ENCODE measurements at regions not wholly inside any gene's neighbourhood (a gene's known extent, or its start where the extent isn't known, plus 50 kb on each side); places are given as distances from the start of the nearest gene placed in this dataset.

DNA sequence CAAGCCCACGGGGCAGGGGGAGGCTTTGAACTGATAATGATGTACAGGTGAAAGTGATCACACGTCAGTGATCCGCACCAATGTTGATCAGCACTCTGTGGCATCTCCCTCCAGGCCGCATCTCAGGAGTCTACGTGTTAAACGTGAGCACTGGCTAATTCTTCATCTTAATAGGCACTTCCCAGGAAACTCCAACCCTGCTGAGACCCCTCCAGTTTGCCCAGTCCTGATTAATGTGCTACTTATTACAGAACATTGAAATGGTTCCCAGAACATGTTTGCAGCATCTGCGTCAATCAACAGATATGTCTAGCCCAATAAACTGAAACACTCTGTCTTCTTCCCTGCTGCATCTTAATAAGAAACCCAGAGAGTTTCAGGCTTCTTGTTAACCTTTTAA lies 298.4 kb downstream of the DEPDC1B start:
- no peak for FAIRE-seq
- H3K27ac Mint-ChIP-seq (ENCODE audit: unreplicated experiment), result no peak overlapping the region

GRCh38 chr5:60399507-60399906 lies 300.5 kb downstream of the DEPDC1B start:
- TF ChIP-seq EZH2 (IDR thresholded peaks at IDR 0.05; ENCODE audit: insufficient read depth, low read length) (no peak), CTCF (IDR thresholded peaks at IDR 0.05; ENCODE audit: insufficient read depth, low read depth, low read length) (no peak)
- Histone ChIP-seq H2AFZ (ENCODE audit: low read depth, low read length) (no peak overlapping the region), H3K4me1 (ENCODE audit: insufficient read depth, low read length) (no peaks in the 10 kb centered on the region), H3K79me2 (ENCODE audit: insufficient read depth, low read length) (no peaks in the 10 kb centered on the region), H3K9ac (ENCODE audit: low read length) (no peak overlapping the region), H3K36me3 (ENCODE audit: insufficient read depth, low read length) (no peaks in the 10 kb centered on the region), H4K20me1 (ENCODE audit: insufficient read depth, low read length) (no peaks in the 10 kb centered on the region), H3K4me2 (ENCODE audit: low read length) (no peak overlapping the region), H3K9me3 (ENCODE audit: insufficient read depth, low read depth, low read length) (no peaks in the 10 kb centered on the region), H3K27ac (ENCODE audit: low read depth, low read length) (no peak overlapping the region), H3K27me3 (ENCODE audit: insufficient read depth, low read length) (no peaks in the 10 kb centered on the region), H3K4me3 (ENCODE audit: insufficient read depth, low read depth, low read length) (no peak overlapping the region)
- Mint-ChIP-seq H3K27ac (ENCODE audit: unreplicated experiment) (no peak overlapping the region), H3K9me3 (ENCODE audit: unreplicated experiment) (no peaks in the 10 kb centered on the region), H3K4me3 (ENCODE audit: unreplicated experiment) (no peak overlapping the region), H3K27me3 (ENCODE audit: low read depth, unreplicated experiment) (no peaks in the 10 kb centered on the region), H3K36me3 (ENCODE audit: low read depth, unreplicated experiment) (no peaks in the 10 kb centered on the region), H3K4me1 (ENCODE audit: low read depth, unreplicated experiment) (no peaks in the 10 kb centered on the region)
- no peak for DNase-seq (ENCODE audit: low read depth)
- FAIRE-seq, result no peak

More for the DNA sequence above, 298.4 kb downstream of the DEPDC1B start:
- Histone ChIP-seq H3K27me3 (ENCODE audit: insufficient read depth, low read length) (no peaks in the 10 kb centered on the region), H3K79me2 (ENCODE audit: insufficient read depth, low read length) (no peaks in the 10 kb centered on the region), H3K9ac (ENCODE audit: low read length) (no peak overlapping the region), H3K27ac (ENCODE audit: low read depth, low read length) (no peak overlapping the region), H3K36me3 (ENCODE audit: insufficient read depth, low read length) (no peaks in the 10 kb centered on the region), H4K20me1 (ENCODE audit: insufficient read depth, low read length) (no peaks in the 10 kb centered on the region), H3K4me3 (ENCODE audit: insufficient read depth, low read depth, low read length) (no peak overlapping the region), H2AFZ (ENCODE audit: low read depth, low read length) (no peak overlapping the region), H3K9me3 (ENCODE audit: insufficient read depth, low read depth, low read length) (no peaks in the 10 kb centered on the region), H3K4me1 (ENCODE audit: insufficient read depth, low read length) (no peaks in the 10 kb centered on the region), H3K4me2 (ENCODE audit: low read length) (no peak overlapping the region)
- no peak overlapping the region for H3K4me3 Mint-ChIP-seq (ENCODE audit: unreplicated experiment)
- H3K36me3 Mint-ChIP-seq (ENCODE audit: low read depth, unreplicated experiment), result no peaks in the 10 kb centered on the region
- H3K4me1 Mint-ChIP-seq (ENCODE audit: low read depth, unreplicated experiment), result no peaks in the 10 kb centered on the region
- TF ChIP-seq CTCF (IDR thresholded peaks at IDR 0.05; ENCODE audit: insufficient read depth, low read depth, low read length) (no peak), EZH2 (IDR thresholded peaks at IDR 0.05; ENCODE audit: insufficient read depth, low read length) (no peak)
- H3K27me3 Mint-ChIP-seq (ENCODE audit: low read depth, unreplicated experiment), result no peaks in the 10 kb centered on the region
- no peaks in the 10 kb centered on the region for H3K9me3 Mint-ChIP-seq (ENCODE audit: unreplicated experiment)
- DNase-seq (ENCODE audit: low read depth), result no peak

DNA sequence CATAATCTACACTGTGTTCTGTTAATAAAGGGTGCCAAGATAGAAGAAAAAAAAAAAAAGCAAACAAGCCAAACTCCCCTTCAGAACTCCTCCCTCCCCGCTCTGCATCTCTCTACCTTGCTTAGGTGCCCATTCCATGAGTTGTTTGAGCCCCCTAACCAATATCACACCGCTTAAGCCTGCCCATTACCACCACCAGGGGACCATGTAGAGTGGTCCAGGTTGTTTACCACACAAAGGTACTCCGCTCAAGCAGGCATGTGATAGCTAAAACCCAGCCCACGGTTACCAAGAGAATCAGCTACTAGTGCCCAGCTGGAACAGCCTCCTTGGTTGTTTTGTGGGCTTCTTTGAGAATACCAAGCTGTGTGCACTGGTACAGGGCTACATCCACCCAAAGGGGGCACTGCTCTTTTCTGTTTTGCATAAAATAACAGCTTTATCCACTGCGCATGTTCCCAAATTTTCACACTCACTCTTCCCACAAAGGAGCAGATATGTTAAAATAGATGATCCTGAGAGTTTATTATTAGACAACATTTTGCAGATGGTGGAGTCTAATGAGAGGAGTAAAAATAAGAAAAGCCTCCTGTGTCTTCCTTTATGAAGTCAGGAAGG lies 304.1 kb downstream of the DEPDC1B start:
- no peak overlapping the region for H3K4me3 ChIP-seq (ENCODE audit: insufficient read depth, low read depth, low read length)
- no peaks in the 10 kb centered on the region for H3K27me3 Mint-ChIP-seq (ENCODE audit: low read depth, unreplicated experiment)
- H3K4me3 Mint-ChIP-seq (ENCODE audit: unreplicated experiment), result no peak overlapping the region
- DNase-seq (ENCODE audit: low read depth), result no peak
- H3K36me3 Mint-ChIP-seq (ENCODE audit: low read depth, unreplicated experiment), result no peaks in the 10 kb centered on the region
- H3K4me1 ChIP-seq (ENCODE audit: insufficient read depth, low read length), result no peaks in the 10 kb centered on the region
- no peaks in the 10 kb centered on the region for H3K36me3 ChIP-seq (ENCODE audit: insufficient read depth, low read length)
- no peak for FAIRE-seq
- H2AFZ ChIP-seq (ENCODE audit: low read depth, low read length), result no peak overlapping the region
- no peaks in the 10 kb centered on the region for H3K4me1 Mint-ChIP-seq (ENCODE audit: low read depth, unreplicated experiment)
- H3K9me3 Mint-ChIP-seq (ENCODE audit: unreplicated experiment), result no peaks in the 10 kb centered on the region
- H3K79me2 ChIP-seq (ENCODE audit: insufficient read depth, low read length), result no peaks in the 10 kb centered on the region
- H3K4me2 ChIP-seq (ENCODE audit: low read length), result no peak overlapping the region
- no peaks in the 10 kb centered on the region for H4K20me1 ChIP-seq (ENCODE audit: insufficient read depth, low read length)
- no peak overlapping the region for H3K9ac ChIP-seq (ENCODE audit: low read length)
- H3K27me3 ChIP-seq (ENCODE audit: insufficient read depth, low read length), result no peaks in the 10 kb centered on the region
- TF ChIP-seq CTCF (IDR thresholded peaks at IDR 0.05; ENCODE audit: insufficient read depth, low read depth, low read length), result no peak
- TF ChIP-seq EZH2 (IDR thresholded peaks at IDR 0.05; ENCODE audit: insufficient read depth, low read length), result no peak
- no peak overlapping the region for H3K27ac Mint-ChIP-seq (ENCODE audit: unreplicated experiment)
- H3K9me3 ChIP-seq (ENCODE audit: insufficient read depth, low read depth, low read length), result no peaks in the 10 kb centered on the region
- H3K27ac ChIP-seq (ENCODE audit: low read depth, low read length), result no peak overlapping the region
